Loucy (cell line): ENCODE measurements at regions not wholly inside any gene's neighbourhood (a gene's known extent, or its start where the extent isn't known, plus 50 kb on each side); places are given as distances from the start of the nearest gene placed in this dataset.

ENCODE experiments used
- H2AFZ ChIP-seq: fragments of 200-600 bp; sonication (generic); 2 replicates; pipeline ENCODE4 v1.6.0; 2016; ENCODE audit warnings: antibody characterized with exemption, mild to moderate bottlenecking, low read length, moderate library complexity
- H3F3A ChIP-seq: fragments of 200-600 bp; 2 replicates; pipeline ENCODE4 v1.6.0; 2016; ENCODE audit warnings: antibody characterized with exemption, low read depth, mild to moderate bottlenecking
- H3K27me3 ChIP-seq: fragments of 200-600 bp; sonication (generic); 2 replicates; pipeline ENCODE4 v1.6.1; 2014; ENCODE audit warnings: low read length, mild to moderate bottlenecking; ENCODE audit not compliant: insufficient read depth, poor library complexity, severe bottlenecking
- H3K36me3 ChIP-seq: fragments of 200-600 bp; sonication (generic); 2 replicates; pipeline ENCODE4 v1.6.1; 2016; ENCODE audit warnings: low read length; ENCODE audit not compliant: insufficient read depth
- H3K4me1 ChIP-seq: fragments of 200-600 bp; sonication (generic); 2 replicates; pipeline ENCODE4 v1.5.1; 2014; ENCODE audit warnings: low read length, mild to moderate bottlenecking; ENCODE audit not compliant: insufficient read depth, poor library complexity, severe bottlenecking
- H3K4me2 ChIP-seq: fragments of 200-600 bp; sonication (generic); 2 replicates; pipeline ENCODE4 v1.6.0; 2014; ENCODE audit warnings: antibody characterized with exemption, low read length, low read depth, mild to moderate bottlenecking; ENCODE audit not compliant: poor library complexity, severe bottlenecking
- H3K4me3 ChIP-seq: fragments of 200-600 bp; sonication (generic); 2 replicates; pipeline ENCODE4 v1.5.1; 2014; ENCODE audit warnings: low read length, mild to moderate bottlenecking, mixed read lengths; ENCODE audit not compliant: poor library complexity, severe bottlenecking
- H3K79me2 ChIP-seq: fragments of 200-600 bp; sonication (generic); 2 replicates; pipeline ENCODE4 v1.6.1; 2014; ENCODE audit warnings: low read length; ENCODE audit not compliant: insufficient read depth
- H3K9ac ChIP-seq: fragments of 200-600 bp; sonication (generic); 2 replicates; pipeline ENCODE4 v1.6.0; 2014; ENCODE audit warnings: mild to moderate bottlenecking, low read depth, low read length, moderate library complexity; ENCODE audit not compliant: poor library complexity, severe bottlenecking
- H3K9me2 ChIP-seq: fragments of 200-600 bp; sonication (generic); replicated peaks from 2 replicates; pipeline ENCODE4 v1.6.1; 2016; ENCODE audit warnings: low read depth, low read length, mixed read lengths
- H3K9me3 ChIP-seq: fragments of 200-600 bp; sonication (generic); 2 replicates; pipeline ENCODE4 v1.6.1; 2014; ENCODE audit warnings: mild to moderate bottlenecking, antibody characterized with exemption, low read length, low read depth; ENCODE audit not compliant: insufficient read depth
- H4K20me1 ChIP-seq: fragments of 200-600 bp; sonication (generic); 2 replicates; pipeline ENCODE4 v1.6.0; 2014; ENCODE audit warnings: antibody characterized with exemption, low read length, mild to moderate bottlenecking; ENCODE audit not compliant: insufficient read depth, poor library complexity, severe bottlenecking
- EZH2phosphoT487 ChIP-seq: fragments of 200-600 bp; IDR thresholded peaks from 2 replicates; pipeline ENCODE4 v1.6.1; 2018; ENCODE audit warnings: antibody characterized with exemption, mild to moderate bottlenecking, moderate library complexity, borderline replicate concordance
- TF ChIP-seq, protein P1 (sequence below): fragments of 200-600 bp; sonication (generic); conservative IDR thresholded peaks from 2 replicates; pipeline ENCODE4 v1.5.1; 2014; ENCODE audit warnings: mild to moderate bottlenecking, antibody characterized with exemption, low read length

GRCh38 chr12:44947163-44947562 is 71.0 kb upstream of the NELL2 start:
- Histone ChIP-seq H3K4me1 (no peaks in the 10 kb centered on the region), H3K9me2 (no peaks in the 10 kb centered on the region), H3F3A (no peaks in the 10 kb centered on the region; the same call in 1 of the 2 replicates), H3K27me3 (no peaks in the 10 kb centered on the region), H3K79me2 (no peaks in the 10 kb centered on the region), H3K36me3 (no peaks in the 10 kb centered on the region), H3K9ac (no peak overlapping the region), H3K9me3 (no peaks in the 10 kb centered on the region), H4K20me1 (no peaks in the 10 kb centered on the region), H3K4me3 (no peak overlapping the region), H3K4me2 (no peak overlapping the region), H2AFZ (no peak overlapping the region)
- TF ChIP-seq EZH2phosphoT487: no peak
- TF ChIP-seq, protein P1, sequence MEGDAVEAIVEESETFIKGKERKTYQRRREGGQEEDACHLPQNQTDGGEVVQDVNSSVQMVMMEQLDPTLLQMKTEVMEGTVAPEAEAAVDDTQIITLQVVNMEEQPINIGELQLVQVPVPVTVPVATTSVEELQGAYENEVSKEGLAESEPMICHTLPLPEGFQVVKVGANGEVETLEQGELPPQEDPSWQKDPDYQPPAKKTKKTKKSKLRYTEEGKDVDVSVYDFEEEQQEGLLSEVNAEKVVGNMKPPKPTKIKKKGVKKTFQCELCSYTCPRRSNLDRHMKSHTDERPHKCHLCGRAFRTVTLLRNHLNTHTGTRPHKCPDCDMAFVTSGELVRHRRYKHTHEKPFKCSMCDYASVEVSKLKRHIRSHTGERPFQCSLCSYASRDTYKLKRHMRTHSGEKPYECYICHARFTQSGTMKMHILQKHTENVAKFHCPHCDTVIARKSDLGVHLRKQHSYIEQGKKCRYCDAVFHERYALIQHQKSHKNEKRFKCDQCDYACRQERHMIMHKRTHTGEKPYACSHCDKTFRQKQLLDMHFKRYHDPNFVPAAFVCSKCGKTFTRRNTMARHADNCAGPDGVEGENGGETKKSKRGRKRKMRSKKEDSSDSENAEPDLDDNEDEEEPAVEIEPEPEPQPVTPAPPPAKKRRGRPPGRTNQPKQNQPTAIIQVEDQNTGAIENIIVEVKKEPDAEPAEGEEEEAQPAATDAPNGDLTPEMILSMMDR: no peak

DNA sequence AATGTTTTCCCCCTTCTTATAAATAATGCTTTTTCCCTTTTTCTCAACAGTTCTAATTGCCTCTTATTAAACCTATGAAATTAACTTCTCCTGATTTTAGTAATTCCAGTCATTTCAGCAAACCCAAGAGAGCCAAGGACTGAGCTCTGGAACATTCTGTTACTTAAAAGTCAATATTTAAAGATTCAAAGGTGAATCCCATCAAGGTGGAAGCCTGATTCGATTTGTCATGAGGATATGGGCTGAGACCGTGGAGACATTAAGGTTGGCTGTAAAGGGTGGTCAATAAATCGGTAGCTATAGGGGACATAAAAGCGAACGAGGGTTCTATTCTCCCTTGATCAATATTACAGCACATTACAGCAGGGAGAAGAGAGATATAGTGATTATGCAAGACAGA is 66.6 kb upstream of the NELL2 start:
- no peak overlapping the region for H2AFZ ChIP-seq
- H3K9me2 ChIP-seq: no peaks in the 10 kb centered on the region
- no peaks in the 10 kb centered on the region for H4K20me1 ChIP-seq
- H3K79me2 ChIP-seq: no peaks in the 10 kb centered on the region
- H3K4me3 ChIP-seq: no peak overlapping the region
- H3K4me1 ChIP-seq: no peaks in the 10 kb centered on the region
- H3F3A ChIP-seq: no peaks in the 10 kb centered on the region; the same call in 1 of the 2 replicates
- H3K27me3 ChIP-seq: no peaks in the 10 kb centered on the region
- H3K9me3 ChIP-seq: no peaks in the 10 kb centered on the region
- H3K36me3 ChIP-seq: no peaks in the 10 kb centered on the region
- no peak overlapping the region for H3K4me2 ChIP-seq
- H3K9ac ChIP-seq: no peak overlapping the region
- TF ChIP-seq, protein P1: no peak
- no peak for TF ChIP-seq EZH2phosphoT487

- no peaks in the 10 kb centered on the region for H3K79me2 ChIP-seq
- H3K4me2 ChIP-seq: no peak overlapping the region
- H3K9me2 ChIP-seq: no peaks in the 10 kb centered on the region
- H2AFZ ChIP-seq: no peak overlapping the region
- no peaks in the 10 kb centered on the region for H4K20me1 ChIP-seq
- H3K27me3 ChIP-seq: no peaks in the 10 kb centered on the region
- no peaks in the 10 kb centered on the region for H3F3A ChIP-seq
- no peak overlapping the region for H3K4me3 ChIP-seq
- no peaks in the 10 kb centered on the region for H3K9me3 ChIP-seq
- no peak for TF ChIP-seq EZH2phosphoT487
- TF ChIP-seq, protein P1: peak; percentile 78
- no peaks in the 10 kb centered on the region for H3K36me3 ChIP-seq
- peaks cover 3% of the 10 kb centered on the region for H3K4me1 ChIP-seq
- H3K9ac ChIP-seq: no peak overlapping the region
Observed at GRCh38 chr12:44930972-44931600, 55.0 kb upstream of the NELL2 start.
